GM12873 (cell line): ENCODE measurements at regions not wholly inside any gene's neighbourhood (a gene's known extent, or its start where the extent isn't known, plus 50 kb on each side); places are given as distances from the start of the nearest gene placed in this dataset.

ENCODE experiments used
- CTCF ChIP-seq: IDR thresholded peaks from 2 replicates; pipeline ENCODE4 v1.5.1; 2012; ENCODE audit warnings: low read depth, mild to moderate bottlenecking, moderate library complexity, low read length, control low read depth; ENCODE audit not compliant: insufficient read depth; ENCODE audit errors: missing control alignments

- TF ChIP-seq CTCF = no peak
Observed at GRCh38 chr9:87156247-87156646, 208.9 kb upstream of the GAS1 start.

- TF ChIP-seq CTCF = no peak
Observed at GRCh38 chr9:87157366-87158031, 210.2 kb upstream of the GAS1 start.

GRCh38 chr9:87158765-87159164, 211.5 kb upstream of the GAS1 start:
- no peak for TF ChIP-seq CTCF

- no peak for TF ChIP-seq CTCF
Observed at GRCh38 chr9:87160148-87161102, 213.1 kb upstream of the GAS1 start.

- no peak for TF ChIP-seq CTCF
Observed at GRCh38 chr9:87167161-87167560, 219.9 kb upstream of the GAS1 start.

GRCh38 chr9:87167582-87167981, 220.3 kb upstream of the GAS1 start:
- TF ChIP-seq CTCF = no peak

GRCh38 chr9:87178302-87178701, 231.0 kb upstream of the GAS1 start:
- no peak for TF ChIP-seq CTCF
